Lower leg skin (tissue), 4 donors: ENCODE measurements at regions not wholly inside any gene's neighbourhood (a gene's known extent, or its start where the extent isn't known, plus 50 kb on each side); places are given as distances from the start of the nearest gene placed in this dataset.

Source experiments
- DNase-seq, 2 donors: peaks; one replicate each; pipeline ENCODE4 v3.0.0-alpha.2; 2019; ENCODE audit warnings: low spot score in 2 of 2
- H3K4me3 ChIP-seq: fragments of 200-600 bp; sonication (generic); 2 replicates; pipeline ENCODE4 v1.5.1; 2017; ENCODE audit warnings: mild to moderate bottlenecking, low read depth; ENCODE audit not compliant: poor library complexity, severe bottlenecking
- CTCF ChIP-seq, 3 donors: fragments of 450-650 bp; IDR thresholded peaks; one replicate each; pipeline ENCODE4 v1.5.1; 2016; ENCODE audit warnings: antibody characterized with exemption in 3 of 3, mild to moderate bottlenecking in 3 of 3, moderate library complexity in 2 of 3
- POLR2A ChIP-seq, 2 donors: fragments of 450-650 bp; IDR thresholded peaks; one replicate each; pipeline ENCODE4 v1.6.1; 2016 to 2017; ENCODE audit warnings: antibody characterized with exemption in 2 of 2, mild to moderate bottlenecking in 1 of 2, moderate library complexity in 1 of 2
- WGBS, 2 donors: methylation state at CpG; one replicate each; pipeline ENCODE4 v1.1.5; 2018; 5-methylcytosine and 5-hydroxymethylcytosine counted together
- intact Hi-C: fragments of 100-400 bp; cut with DNase I; formaldehyde crosslinking; loops from one replicate; pipeline ENCODE4 v1.15.0; 2023; ENCODE audit warnings: low total_unique reads

GRCh38 chr5:174448662-174449061 is 275.7 kb upstream of the MSX2 start:
- no peak for DNase-seq
- intact Hi-C loops = no loop called here
- no peak for TF ChIP-seq POLR2A (IDR thresholded peaks at IDR 0.05)
- TF ChIP-seq CTCF (IDR thresholded peaks at IDR 0.05) = no peak
- no peak overlapping the region for H3K4me3 ChIP-seq

- intact Hi-C loops = no loop called here
- no peak overlapping the region for H3K4me3 ChIP-seq
- no peak for DNase-seq
- 42 to 46% methylated on average over 2 of the region's 2 CpGs for WGBS, 2 donors
- TF ChIP-seq CTCF (IDR thresholded peaks at IDR 0.05) (no peak), POLR2A (IDR thresholded peaks at IDR 0.05) (no peak)
Measured at GRCh38 chr5:174453690-174454089, 270.7 kb upstream of the MSX2 start.

- no peak overlapping the region for H3K4me3 ChIP-seq
- TF ChIP-seq POLR2A (IDR thresholded peaks at IDR 0.05) (no peak), CTCF (IDR thresholded peaks at IDR 0.05) (no peak)
- 70 to 77% methylated on average over 6 of the region's 6 CpGs for WGBS, 2 donors
- no peak for DNase-seq
- intact Hi-C loops = no loop called here
Measured at GRCh38 chr5:174454464-174454863, 269.9 kb upstream of the MSX2 start.

- TF ChIP-seq CTCF (IDR thresholded peaks at IDR 0.05) (no peak), POLR2A (IDR thresholded peaks at IDR 0.05) (no peak)
- DNase-seq = no peak
- H3K4me3 ChIP-seq = no peak overlapping the region
- intact Hi-C loops = no loop called here
- 79 to 80% methylated on average over 3 of the region's 3 CpGs for WGBS, 2 donors
Measured at GRCh38 chr5:174454890-174455289, 269.5 kb upstream of the MSX2 start.

GRCh38 chr5:174455301-174455700 is 269.1 kb upstream of the MSX2 start:
- TF ChIP-seq POLR2A (IDR thresholded peaks at IDR 0.05) (no peak), CTCF (IDR thresholded peaks at IDR 0.05) (no peak)
- DNase-seq = no peak
- WGBS, 2 donors = 71 to 76% methylated on average over 4 of the region's 4 CpGs
- intact Hi-C loops = no loop called here
- H3K4me3 ChIP-seq = no peak overlapping the region

GRCh38 chr5:174457141-174457678 is 267.2 kb upstream of the MSX2 start:
- DNase-seq = no peak
- no peak overlapping the region for H3K4me3 ChIP-seq
- intact Hi-C loops = no loop called here
- 60 to 64% methylated on average over 5 of the region's 5 CpGs for WGBS, 2 donors
- TF ChIP-seq POLR2A (IDR thresholded peaks at IDR 0.05) (no peak), CTCF (IDR thresholded peaks at IDR 0.05) (no peak)
